ENCODE measurements at regions not wholly inside any gene's neighbourhood (a gene's known extent, or its start where the extent isn't known, plus 50 kb on each side); places are given as distances from the start of the nearest gene placed in this dataset.
"Not testable (repeated sequence)": the region's sequence is repeated elsewhere in the genome, so short reads cannot be mapped to it uniquely, and the experiment has no call there.

DNA sequence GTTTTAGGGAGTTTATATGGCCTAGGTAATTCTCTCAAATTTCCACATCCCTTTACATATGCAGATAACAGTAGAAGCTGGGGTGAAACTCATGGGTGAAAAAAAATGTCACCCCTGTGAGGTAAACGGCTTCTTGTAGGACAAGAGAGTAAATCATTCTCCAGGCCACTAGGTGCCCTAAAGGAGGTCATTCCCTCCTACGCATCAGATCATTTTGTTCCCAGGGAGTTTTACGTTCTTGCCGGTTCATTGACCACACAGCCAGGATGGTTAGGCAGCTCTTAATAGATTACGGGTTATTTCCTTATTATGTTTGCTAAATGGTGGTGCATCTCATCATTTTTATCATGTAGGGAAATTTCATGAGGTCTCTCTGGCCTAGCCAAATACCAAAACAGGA is 225.8 kb upstream of the NOCT start:
- TF ChIP-seq TOX (CRISPR knock-in tag; IDR thresholded peaks at IDR 0.05; ENCODE audit: borderline replicate concordance) (no peak), CSDC2 (CRISPR knock-in tag; IDR thresholded peaks at IDR 0.05) (no peak), ZNF8 (CRISPR knock-in tag; IDR thresholded peaks at IDR 0.05) (no peak), OSR1 (CRISPR knock-in tag; IDR thresholded peaks at IDR 0.05) (no peak)
- TF ChIP-seq, protein P1, sequence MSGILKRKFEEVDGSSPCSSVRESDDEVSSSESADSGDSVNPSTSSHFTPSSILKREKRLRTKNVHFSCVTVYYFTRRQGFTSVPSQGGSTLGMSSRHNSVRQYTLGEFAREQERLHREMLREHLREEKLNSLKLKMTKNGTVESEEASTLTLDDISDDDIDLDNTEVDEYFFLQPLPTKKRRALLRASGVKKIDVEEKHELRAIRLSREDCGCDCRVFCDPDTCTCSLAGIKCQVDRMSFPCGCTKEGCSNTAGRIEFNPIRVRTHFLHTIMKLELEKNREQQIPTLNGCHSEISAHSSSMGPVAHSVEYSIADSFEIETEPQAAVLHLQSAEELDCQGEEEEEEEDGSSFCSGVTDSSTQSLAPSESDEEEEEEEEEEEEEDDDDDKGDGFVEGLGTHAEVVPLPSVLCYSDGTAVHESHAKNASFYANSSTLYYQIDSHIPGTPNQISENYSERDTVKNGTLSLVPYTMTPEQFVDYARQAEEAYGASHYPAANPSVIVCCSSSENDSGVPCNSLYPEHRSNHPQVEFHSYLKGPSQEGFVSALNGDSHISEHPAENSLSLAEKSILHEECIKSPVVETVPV (CRISPR knock-in tag; IDR thresholded peaks at IDR 0.05): no peak
- TF ChIP-seq, protein P2, sequence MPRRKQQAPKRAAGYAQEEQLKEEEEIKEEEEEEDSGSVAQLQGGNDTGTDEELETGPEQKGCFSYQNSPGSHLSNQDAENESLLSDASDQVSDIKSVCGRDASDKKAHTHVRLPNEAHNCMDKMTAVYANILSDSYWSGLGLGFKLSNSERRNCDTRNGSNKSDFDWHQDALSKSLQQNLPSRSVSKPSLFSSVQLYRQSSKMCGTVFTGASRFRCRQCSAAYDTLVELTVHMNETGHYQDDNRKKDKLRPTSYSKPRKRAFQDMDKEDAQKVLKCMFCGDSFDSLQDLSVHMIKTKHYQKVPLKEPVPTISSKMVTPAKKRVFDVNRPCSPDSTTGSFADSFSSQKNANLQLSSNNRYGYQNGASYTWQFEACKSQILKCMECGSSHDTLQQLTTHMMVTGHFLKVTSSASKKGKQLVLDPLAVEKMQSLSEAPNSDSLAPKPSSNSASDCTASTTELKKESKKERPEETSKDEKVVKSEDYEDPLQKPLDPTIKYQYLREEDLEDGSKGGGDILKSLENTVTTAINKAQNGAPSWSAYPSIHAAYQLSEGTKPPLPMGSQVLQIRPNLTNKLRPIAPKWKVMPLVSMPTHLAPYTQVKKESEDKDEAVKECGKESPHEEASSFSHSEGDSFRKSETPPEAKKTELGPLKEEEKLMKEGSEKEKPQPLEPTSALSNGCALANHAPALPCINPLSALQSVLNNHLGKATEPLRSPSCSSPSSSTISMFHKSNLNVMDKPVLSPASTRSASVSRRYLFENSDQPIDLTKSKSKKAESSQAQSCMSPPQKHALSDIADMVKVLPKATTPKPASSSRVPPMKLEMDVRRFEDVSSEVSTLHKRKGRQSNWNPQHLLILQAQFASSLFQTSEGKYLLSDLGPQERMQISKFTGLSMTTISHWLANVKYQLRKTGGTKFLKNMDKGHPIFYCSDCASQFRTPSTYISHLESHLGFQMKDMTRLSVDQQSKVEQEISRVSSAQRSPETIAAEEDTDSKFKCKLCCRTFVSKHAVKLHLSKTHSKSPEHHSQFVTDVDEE (CRISPR knock-in tag; IDR thresholded peaks at IDR 0.05): no peak
- TF ChIP-seq, protein P3, sequence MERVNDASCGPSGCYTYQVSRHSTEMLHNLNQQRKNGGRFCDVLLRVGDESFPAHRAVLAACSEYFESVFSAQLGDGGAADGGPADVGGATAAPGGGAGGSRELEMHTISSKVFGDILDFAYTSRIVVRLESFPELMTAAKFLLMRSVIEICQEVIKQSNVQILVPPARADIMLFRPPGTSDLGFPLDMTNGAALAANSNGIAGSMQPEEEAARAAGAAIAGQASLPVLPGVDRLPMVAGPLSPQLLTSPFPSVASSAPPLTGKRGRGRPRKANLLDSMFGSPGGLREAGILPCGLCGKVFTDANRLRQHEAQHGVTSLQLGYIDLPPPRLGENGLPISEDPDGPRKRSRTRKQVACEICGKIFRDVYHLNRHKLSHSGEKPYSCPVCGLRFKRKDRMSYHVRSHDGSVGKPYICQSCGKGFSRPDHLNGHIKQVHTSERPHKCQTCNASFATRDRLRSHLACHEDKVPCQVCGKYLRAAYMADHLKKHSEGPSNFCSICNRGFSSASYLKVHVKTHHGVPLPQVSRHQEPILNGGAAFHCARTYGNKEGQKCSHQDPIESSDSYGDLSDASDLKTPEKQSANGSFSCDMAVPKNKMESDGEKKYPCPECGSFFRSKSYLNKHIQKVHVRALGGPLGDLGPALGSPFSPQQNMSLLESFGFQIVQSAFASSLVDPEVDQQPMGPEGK (CRISPR knock-in tag; IDR thresholded peaks at IDR 0.05; ENCODE audit: borderline replicate concordance): no peak
- no peak for ATAC-seq

DNA sequence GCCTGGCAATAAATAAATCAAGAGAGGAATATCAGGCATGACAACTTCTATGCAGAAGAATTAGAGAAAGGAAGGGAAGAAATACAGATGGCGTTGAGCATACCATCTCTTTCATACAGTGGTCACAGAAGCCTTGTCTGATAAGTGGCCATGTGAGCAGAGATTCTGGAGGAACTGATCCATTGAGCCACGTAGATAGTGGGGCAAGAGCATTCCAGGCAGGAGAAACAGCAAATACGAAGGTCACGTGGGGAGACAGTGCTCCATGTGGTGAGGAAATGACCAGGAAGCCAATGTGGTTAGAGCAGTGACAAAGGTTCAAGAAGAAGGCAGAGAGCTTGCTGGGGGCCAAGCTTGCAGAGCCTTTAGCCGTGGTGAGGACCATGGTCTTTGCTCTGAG is 226.7 kb upstream of the NOCT start:
- ATAC-seq: no peak
- no peak for TF ChIP-seq ZNF70 (CRISPR knock-in tag; IDR thresholded peaks at IDR 0.05)

DNA sequence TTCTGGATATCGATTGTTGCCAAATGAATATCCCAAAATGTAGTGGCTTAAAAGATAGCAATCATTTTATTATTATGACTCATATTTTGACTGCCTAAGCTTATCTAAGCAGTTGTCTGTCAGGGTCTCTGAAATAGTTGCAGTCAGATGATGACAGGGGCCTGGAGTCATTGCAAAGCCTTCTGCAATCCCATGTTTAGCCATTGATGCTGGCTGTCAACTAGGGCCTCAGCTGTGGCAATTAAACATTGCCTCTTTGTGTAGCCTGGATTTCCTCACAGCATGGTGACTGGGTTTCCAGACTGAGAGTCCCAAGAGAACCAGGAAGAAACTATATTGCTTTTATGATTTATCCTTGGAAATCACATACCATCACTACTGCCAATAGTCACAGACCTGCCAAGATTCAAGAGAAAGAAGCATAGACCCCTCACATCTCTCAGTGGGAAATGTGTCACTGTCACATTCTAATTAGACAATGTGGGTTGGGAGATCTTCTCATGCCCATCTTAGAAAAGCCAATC is 227.3 kb upstream of the NOCT start:
- no peak for ATAC-seq
- TF ChIP-seq, protein P4, sequence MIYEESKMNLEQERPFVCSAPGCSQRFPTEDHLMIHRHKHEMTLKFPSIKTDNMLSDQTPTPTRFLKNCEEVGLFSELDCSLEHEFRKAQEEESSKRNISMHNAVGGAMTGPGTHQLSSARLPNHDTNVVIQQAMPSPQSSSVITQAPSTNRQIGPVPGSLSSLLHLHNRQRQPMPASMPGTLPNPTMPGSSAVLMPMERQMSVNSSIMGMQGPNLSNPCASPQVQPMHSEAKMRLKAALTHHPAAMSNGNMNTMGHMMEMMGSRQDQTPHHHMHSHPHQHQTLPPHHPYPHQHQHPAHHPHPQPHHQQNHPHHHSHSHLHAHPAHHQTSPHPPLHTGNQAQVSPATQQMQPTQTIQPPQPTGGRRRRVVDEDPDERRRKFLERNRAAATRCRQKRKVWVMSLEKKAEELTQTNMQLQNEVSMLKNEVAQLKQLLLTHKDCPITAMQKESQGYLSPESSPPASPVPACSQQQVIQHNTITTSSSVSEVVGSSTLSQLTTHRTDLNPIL (CRISPR knock-in tag; IDR thresholded peaks at IDR 0.05; ENCODE audit: low read depth): no peak
- TF ChIP-seq ZFP3 (CRISPR knock-in tag; IDR thresholded peaks at IDR 0.05) (no peak), ZNF565 (CRISPR knock-in tag; conservative IDR thresholded peaks at IDR 0.05; ENCODE audit: low read depth) (no peak), ESRRG (CRISPR knock-in tag; IDR thresholded peaks at IDR 0.05) (no peak)

DNA sequence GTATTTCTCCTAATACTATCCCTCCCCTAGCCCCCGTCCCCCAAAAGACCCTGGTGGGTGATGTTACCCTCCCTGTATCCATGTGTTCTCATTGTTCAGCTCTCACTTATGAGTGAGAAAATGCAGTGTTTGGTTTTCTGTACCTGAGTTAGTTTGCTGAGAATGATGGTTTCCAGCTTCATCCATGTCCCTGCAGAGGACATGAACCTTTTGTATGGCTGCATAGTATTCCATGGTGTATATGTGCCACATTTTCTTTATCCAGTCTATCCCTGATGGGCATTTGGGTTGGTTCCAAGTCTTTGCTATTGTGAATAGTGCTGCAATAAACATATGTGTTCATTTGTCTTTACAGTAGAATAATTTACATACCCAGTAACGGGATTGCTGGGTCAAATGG is 235.8 kb upstream of the NOCT start:
- ATAC-seq: not testable (repeated sequence)

DNA sequence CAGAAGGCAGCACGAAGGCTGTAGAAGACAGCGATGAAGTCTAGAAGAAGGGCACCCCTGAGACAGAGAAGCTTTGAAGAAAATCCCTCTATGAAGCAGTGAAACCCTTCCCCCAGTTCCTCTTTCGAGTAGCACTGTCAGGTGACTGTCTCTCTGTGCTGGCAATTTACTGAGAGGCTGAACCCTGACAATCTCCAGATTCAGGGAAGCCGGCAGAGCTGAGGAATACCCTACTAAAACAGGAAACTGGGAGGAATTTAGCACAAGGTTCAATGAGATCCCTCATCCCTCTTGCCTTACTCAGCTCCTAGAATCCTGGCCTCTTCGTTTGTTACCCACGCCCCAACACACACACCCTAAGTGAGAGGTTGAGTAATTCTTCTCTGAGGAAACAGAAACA is 239.7 kb upstream of the NOCT start:
- no peak for ATAC-seq
- no peak for TF ChIP-seq BACH2 (CRISPR knock-in tag; IDR thresholded peaks at IDR 0.05; ENCODE audit: borderline replicate concordance)
- TF ChIP-seq, protein P5, sequence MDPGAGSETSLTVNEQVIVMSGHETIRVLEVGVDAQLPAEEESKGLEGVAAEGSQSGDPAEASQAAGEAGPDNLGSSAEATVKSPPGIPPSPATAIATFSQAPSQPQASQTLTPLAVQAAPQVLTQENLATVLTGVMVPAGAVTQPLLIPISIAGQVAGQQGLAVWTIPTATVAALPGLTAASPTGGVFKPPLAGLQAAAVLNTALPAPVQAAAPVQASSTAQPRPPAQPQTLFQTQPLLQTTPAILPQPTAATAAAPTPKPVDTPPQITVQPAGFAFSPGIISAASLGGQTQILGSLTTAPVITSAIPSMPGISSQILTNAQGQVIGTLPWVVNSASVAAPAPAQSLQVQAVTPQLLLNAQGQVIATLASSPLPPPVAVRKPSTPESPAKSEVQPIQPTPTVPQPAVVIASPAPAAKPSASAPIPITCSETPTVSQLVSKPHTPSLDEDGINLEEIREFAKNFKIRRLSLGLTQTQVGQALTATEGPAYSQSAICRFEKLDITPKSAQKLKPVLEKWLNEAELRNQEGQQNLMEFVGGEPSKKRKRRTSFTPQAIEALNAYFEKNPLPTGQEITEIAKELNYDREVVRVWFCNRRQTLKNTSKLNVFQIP (CRISPR knock-in tag; IDR thresholded peaks at IDR 0.05; ENCODE audit: borderline replicate concordance, low read depth): no peak

DNA sequence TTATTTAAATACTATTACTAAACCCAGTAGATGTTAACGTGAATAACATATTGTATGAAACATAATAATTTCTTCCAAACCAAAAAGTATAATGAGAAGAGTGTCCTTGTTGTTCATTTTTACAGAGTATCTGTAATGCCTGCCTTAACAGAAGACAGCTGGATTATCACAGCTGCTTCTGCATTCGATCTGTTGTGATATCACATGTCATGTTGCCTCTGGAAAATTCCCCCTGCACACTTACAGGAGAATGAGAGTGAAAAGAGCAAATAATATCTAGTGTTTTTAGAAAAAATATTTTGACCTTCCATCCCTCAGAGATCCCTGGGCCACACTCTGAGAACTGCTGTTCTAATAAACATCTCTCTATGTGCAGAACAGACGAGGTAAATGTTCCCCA is 240.1 kb upstream of the NOCT start:
- no peak for ATAC-seq
- TF ChIP-seq TOX (CRISPR knock-in tag; IDR thresholded peaks at IDR 0.05; ENCODE audit: borderline replicate concordance): no peak
- TF ChIP-seq, protein P4 (CRISPR knock-in tag; IDR thresholded peaks at IDR 0.05; ENCODE audit: low read depth): no peak
- no peak for TF ChIP-seq ESRRG (CRISPR knock-in tag; IDR thresholded peaks at IDR 0.05)
- TF ChIP-seq GLIS3 (CRISPR knock-in tag; IDR thresholded peaks at IDR 0.05): no peak
- TF ChIP-seq, protein P1 (CRISPR knock-in tag; IDR thresholded peaks at IDR 0.05): no peak
- TF ChIP-seq OSR1 (CRISPR knock-in tag; IDR thresholded peaks at IDR 0.05): no peak
- TF ChIP-seq BACH2 (CRISPR knock-in tag; IDR thresholded peaks at IDR 0.05; ENCODE audit: borderline replicate concordance): no peak
- TF ChIP-seq, protein P5 (CRISPR knock-in tag; IDR thresholded peaks at IDR 0.05; ENCODE audit: borderline replicate concordance, low read depth): no peak
- TF ChIP-seq ARNTL (CRISPR knock-in tag; IDR thresholded peaks at IDR 0.05; ENCODE audit: borderline replicate concordance, low read depth): no peak
- no peak for TF ChIP-seq ZFP30 (CRISPR knock-in tag; IDR thresholded peaks at IDR 0.05)
- TF ChIP-seq ZNF70 (CRISPR knock-in tag; IDR thresholded peaks at IDR 0.05): no peak
- no peak for TF ChIP-seq SNAI2 (CRISPR knock-in tag; IDR thresholded peaks at IDR 0.05)

Measured in SK-N-SH treated with all-trans-retinoic acid at 6 μM for 48 hours (cell line).